H9 (cell line): ENCODE measurements at regions not wholly inside any gene's neighbourhood (a gene's known extent, or its start where the extent isn't known, plus 50 kb on each side); places are given as distances from the start of the nearest gene placed in this dataset.

ENCODE experiments used
- DNase-seq: peaks from one replicate; pipeline ENCODE4 v3.0.0-alpha.2; 2017
- H2AFZ ChIP-seq: one replicate; pipeline ENCODE4 v1.6.1; 2013; ENCODE audit warnings: mild to moderate bottlenecking, low read length, control low read depth, moderate library complexity
- H2AK5ac ChIP-seq: 2 replicates; pipeline ENCODE4 v1.6.1; 2013; ENCODE audit warnings: low read length, control low read depth, mixed read lengths; ENCODE audit not compliant: insufficient read length
- H2BK120ac ChIP-seq: one replicate; pipeline ENCODE4 v1.6.1; 2013; ENCODE audit warnings: low read depth, mild to moderate bottlenecking, low read length, control low read depth, inconsistent platforms; ENCODE audit not compliant: poor library complexity, severe bottlenecking
- H2BK12ac ChIP-seq: 2 replicates; pipeline ENCODE4 v1.6.1; 2013; ENCODE audit warnings: low read length, control low read depth, mixed read lengths, low read depth; ENCODE audit not compliant: insufficient read length
- H2BK15ac ChIP-seq: 2 replicates; pipeline ENCODE4 v1.6.1; 2013; ENCODE audit warnings: low read depth, low read length, control low read depth
- H2BK20ac ChIP-seq: one replicate; pipeline ENCODE4 v1.6.1; 2013; ENCODE audit warnings: low read depth, mild to moderate bottlenecking, low read length, control low read depth, inconsistent platforms; ENCODE audit not compliant: poor library complexity, severe bottlenecking
- H2BK5ac ChIP-seq: 2 replicates; pipeline ENCODE4 v1.6.1; 2013; ENCODE audit warnings: low read length, control low read depth, mixed read lengths; ENCODE audit not compliant: insufficient read length
- H3K14ac ChIP-seq: 2 replicates; pipeline ENCODE4 v1.6.1; 2013; ENCODE audit warnings: low read length, control low read depth; ENCODE audit not compliant: insufficient read depth
- H3K18ac ChIP-seq: 2 replicates; pipeline ENCODE4 v1.6.1; 2013; ENCODE audit warnings: low read depth, mild to moderate bottlenecking, mixed read lengths, low read length, control low read depth; ENCODE audit not compliant: insufficient read length
- H3K23ac ChIP-seq: 2 replicates; pipeline ENCODE4 v1.6.1; 2013; ENCODE audit warnings: low read length, control low read depth, mixed read lengths, low read depth; ENCODE audit not compliant: insufficient read length
- H3K23me2 ChIP-seq: 2 replicates; pipeline ENCODE4 v1.6.1; 2013; ENCODE audit warnings: low read depth, mild to moderate bottlenecking, mixed read lengths, low read length, control low read depth; ENCODE audit not compliant: insufficient read length, poor library complexity, severe bottlenecking
- H3K27ac ChIP-seq: 2 replicates; pipeline ENCODE4 v1.5.1; 2013; ENCODE audit warnings: low read length, control low read depth, mixed read lengths, low read depth; ENCODE audit not compliant: insufficient read length
- H3K27me3 ChIP-seq: 2 replicates; pipeline ENCODE4 v1.6.1; 2013; ENCODE audit warnings: low read length, control low read depth, inconsistent platforms; ENCODE audit not compliant: insufficient read depth
- H3K4ac ChIP-seq: 2 replicates; pipeline ENCODE4 v1.6.1; 2013; ENCODE audit warnings: low read depth, mild to moderate bottlenecking, control low read depth, inconsistent platforms, low read length, moderate library complexity
- H3K4me1 ChIP-seq: 2 replicates; pipeline ENCODE4 v1.6.1; 2013; ENCODE audit warnings: low read length, control low read depth, inconsistent platforms; ENCODE audit not compliant: insufficient read depth
- H3K4me2 ChIP-seq: 2 replicates; pipeline ENCODE4 v1.6.1; 2013; ENCODE audit warnings: low read length, control low read depth, mixed read lengths; ENCODE audit not compliant: insufficient read length, insufficient read depth
- H3K56ac ChIP-seq: 2 replicates; pipeline ENCODE4 v1.6.1; 2013; ENCODE audit warnings: low read depth, mild to moderate bottlenecking, mixed read lengths, low read length, control low read depth; ENCODE audit not compliant: insufficient read length
- H3K79me1 ChIP-seq: 2 replicates; pipeline ENCODE4 v1.6.1; 2013; ENCODE audit warnings: low read depth, mild to moderate bottlenecking, moderate library complexity, low read length, control low read depth, inconsistent platforms; ENCODE audit not compliant: insufficient read depth, poor library complexity, severe bottlenecking
- H3K79me2 ChIP-seq: 2 replicates; pipeline ENCODE4 v1.6.1; 2013; ENCODE audit warnings: low read length, control low read depth, inconsistent platforms; ENCODE audit not compliant: insufficient read depth
- H3K9ac ChIP-seq: 2 replicates; pipeline ENCODE4 v1.6.1; 2013; ENCODE audit warnings: low read length, control low read depth, mixed read lengths; ENCODE audit not compliant: insufficient read length; ENCODE audit errors: extremely low read depth
- H3K9me3 ChIP-seq: one replicate; pipeline ENCODE4 v1.6.1; 2013; ENCODE audit warnings: low read depth, low read length, inconsistent platforms; ENCODE audit not compliant: control insufficient read depth
- H3T11ph ChIP-seq: one replicate; pipeline ENCODE4 v1.6.1; 2013; ENCODE audit warnings: mild to moderate bottlenecking, low read length, control low read depth, inconsistent platforms
- H4K20me1 ChIP-seq: one replicate; pipeline ENCODE4 v1.6.1; 2013; ENCODE audit not compliant: control insufficient read depth, insufficient read length, insufficient read depth
- H4K5ac ChIP-seq: 2 replicates; pipeline ENCODE4 v1.6.1; 2013; ENCODE audit warnings: low read depth, mild to moderate bottlenecking, mixed read lengths, low read length, control low read depth; ENCODE audit not compliant: insufficient read length
- H4K8ac ChIP-seq: replicated peaks from 2 replicates; pipeline ENCODE4 v1.6.1; 2013; ENCODE audit warnings: low read length, control low read depth, mixed read lengths, low read depth; ENCODE audit not compliant: insufficient read length
- H4K91ac ChIP-seq: 2 replicates; pipeline ENCODE4 v1.6.1; 2013; ENCODE audit warnings: low read depth, mild to moderate bottlenecking, moderate library complexity, mixed read lengths, low read length, control low read depth; ENCODE audit not compliant: insufficient read length
- H3K27ac Mint-ChIP-seq, 3 experiments: 2 replicates in 2 of 3; 3 replicates in 1 of 3; pipeline ENCODE4 v1.8.0; 2020 to 2021; ENCODE audit warnings: mixed read lengths in 3 of 3, mild to moderate bottlenecking in 1 of 3, moderate library complexity in 1 of 3
- H3K27me3 Mint-ChIP-seq: 2 replicates; pipeline ENCODE4 v1.8.0; 2021; ENCODE audit warnings: low read depth, mild to moderate bottlenecking, moderate library complexity, mixed read lengths
- H3K36me3 Mint-ChIP-seq, 3 experiments: 2 replicates in 2 of 3; 3 replicates in 1 of 3; pipeline ENCODE4 v1.8.0; 2020 to 2021; ENCODE audit warnings: low read depth in 3 of 3, mixed read lengths in 3 of 3; ENCODE audit not compliant: insufficient read depth in 1 of 3
- H3K4me1 Mint-ChIP-seq, 2 experiments: 2 replicates each; pipeline ENCODE4 v1.8.0; 2020; ENCODE audit warnings: mixed read lengths in 2 of 2
- H3K4me3 Mint-ChIP-seq, 2 experiments: 2 replicates in 1 of 2; 3 replicates in 1 of 2; pipeline ENCODE4 v1.8.0; 2020 to 2021; ENCODE audit warnings: mild to moderate bottlenecking in 2 of 2, mixed read lengths in 2 of 2, moderate library complexity in 1 of 2
- H3K9me3 Mint-ChIP-seq, 2 experiments: 2 replicates in 1 of 2; 3 replicates in 1 of 2; pipeline ENCODE4 v1.8.0; 2020; ENCODE audit warnings: mild to moderate bottlenecking in 2 of 2, mixed read lengths in 2 of 2, moderate library complexity in 1 of 2
- CTCF ChIP-seq: fragments of 200-600 bp; sonication (generic); conservative IDR thresholded peaks from 3 replicates; pipeline ENCODE4 v1.8.0; 2021; ENCODE audit warnings: antibody characterized with exemption, mild to moderate bottlenecking
- WGBS: extraction: QIAGEN DNeasy Blood & Tissue Kit; methylation state at CpG from one replicate; pipeline ENCODE4 v1.1.7; 2013; ENCODE audit warnings: missing lambda C conversion rate, low lambda C conversion rate, mixed read lengths; ENCODE audit not compliant: insufficient read length; ENCODE audit errors: extremely low coverage; 5-methylcytosine and 5-hydroxymethylcytosine counted together

DNA sequence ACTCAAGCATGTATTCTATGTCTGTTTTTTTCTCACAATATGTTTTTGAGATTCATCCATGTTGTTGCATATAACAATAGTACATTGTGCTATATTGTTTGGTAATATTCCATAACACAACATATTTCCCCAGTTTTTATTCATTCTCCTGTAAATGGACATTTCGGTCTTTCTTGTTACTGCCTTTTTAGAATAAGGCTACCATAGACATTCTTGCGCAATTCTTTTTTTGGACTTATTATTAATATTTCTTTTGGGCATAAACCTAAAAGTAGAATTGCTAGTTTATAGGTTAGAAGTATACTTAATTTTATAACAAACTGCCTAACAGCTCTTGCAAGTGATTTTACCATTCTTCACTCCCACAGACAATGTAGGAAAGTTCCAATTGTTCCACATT is 573.0 kb downstream of the ADGRL2 start:
- H3K4me3 Mint-ChIP-seq = no peak overlapping the region

More for the DNA sequence above, 573.0 kb downstream of the ADGRL2 start:
- H3K4me1 ChIP-seq = no peaks in the 10 kb centered on the region
- H4K20me1 ChIP-seq = no peaks in the 10 kb centered on the region
- H3K27ac Mint-ChIP-seq = no peak overlapping the region
- no peaks in the 10 kb centered on the region for H3K27me3 ChIP-seq
- no peak overlapping the region for H4K91ac ChIP-seq
- H4K8ac ChIP-seq = no peak overlapping the region
- H3K23ac ChIP-seq = no peak overlapping the region
- WGBS = no CpG with 5 or more reads among the region's 2 CpGs
- no peaks in the 10 kb centered on the region for H3K79me2 ChIP-seq
- H2BK20ac ChIP-seq = no peak overlapping the region
- no peaks in the 10 kb centered on the region for H3K36me3 Mint-ChIP-seq
- H3K27ac ChIP-seq = no peak overlapping the region
- no peak overlapping the region for H3K56ac ChIP-seq
- H2BK5ac ChIP-seq = no peak overlapping the region
- no peak overlapping the region for H3K9ac ChIP-seq
- H2AK5ac ChIP-seq = no peak overlapping the region
- H4K5ac ChIP-seq = no peak overlapping the region
- H3K4me1 Mint-ChIP-seq = no peaks in the 10 kb centered on the region
- no peak overlapping the region for H3K14ac ChIP-seq
- no peaks in the 10 kb centered on the region; a peak in 1 of 5 replicates for H3K9me3 Mint-ChIP-seq
- H3T11ph ChIP-seq = no peak overlapping the region
- H3K23me2 ChIP-seq = no peaks in the 10 kb centered on the region
- no peak overlapping the region for H2AFZ ChIP-seq
- H2BK15ac ChIP-seq = no peak overlapping the region
- DNase-seq = no peak
- H2BK120ac ChIP-seq = no peak overlapping the region
- H3K18ac ChIP-seq = no peak overlapping the region
- TF ChIP-seq CTCF = no peak
- H2BK12ac ChIP-seq = no peak overlapping the region
- H3K79me1 ChIP-seq = no peaks in the 10 kb centered on the region
- H3K9me3 ChIP-seq = no peaks in the 10 kb centered on the region
- H3K27me3 Mint-ChIP-seq = no peaks in the 10 kb centered on the region
- H3K4ac ChIP-seq = no peak overlapping the region
- no peak overlapping the region for H3K4me2 ChIP-seq
